HG03521 (cell line): ENCODE measurements at regions not wholly inside any gene's neighbourhood (a gene's known extent, or its start where the extent isn't known, plus 50 kb on each side); places are given as distances from the start of the nearest gene placed in this dataset.

Experiments
- ATAC-seq: cut with Tn5 transposase; IDR thresholded peaks from one replicate; pipeline ENCODE4 v1.9.1; 2021; ENCODE audit warnings: mild to moderate bottlenecking, moderate library complexity; ENCODE audit not compliant: unreplicated experiment

- ATAC-seq: no peak
These were observed 562.0 kb downstream of the PLPP3 start for GRCh38 chr1:56017336-56017735.

DNA sequence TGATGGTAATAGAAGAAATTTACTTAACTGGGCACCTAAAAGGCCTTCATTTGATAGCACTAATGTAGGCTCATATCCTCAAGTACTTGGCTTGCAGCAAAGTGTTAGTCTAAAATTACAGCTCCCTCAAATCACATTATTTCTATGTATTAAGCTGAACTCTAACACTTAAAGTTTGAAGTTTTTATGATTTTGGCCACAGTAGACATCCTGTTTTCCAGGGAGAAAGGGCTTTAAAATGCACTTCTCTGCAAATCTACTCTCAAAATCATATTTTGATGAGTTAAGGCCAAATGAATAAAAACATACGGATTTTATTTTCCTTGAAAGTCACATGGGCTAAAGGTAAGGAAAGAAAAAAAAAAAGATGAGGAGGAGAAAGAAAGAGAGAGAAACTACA lies 575.5 kb downstream of the PLPP3 start:
- no peak for ATAC-seq

GRCh38 chr1:56002231-56002630 lies 577.1 kb downstream of the PLPP3 start:
- ATAC-seq: no peak

DNA sequence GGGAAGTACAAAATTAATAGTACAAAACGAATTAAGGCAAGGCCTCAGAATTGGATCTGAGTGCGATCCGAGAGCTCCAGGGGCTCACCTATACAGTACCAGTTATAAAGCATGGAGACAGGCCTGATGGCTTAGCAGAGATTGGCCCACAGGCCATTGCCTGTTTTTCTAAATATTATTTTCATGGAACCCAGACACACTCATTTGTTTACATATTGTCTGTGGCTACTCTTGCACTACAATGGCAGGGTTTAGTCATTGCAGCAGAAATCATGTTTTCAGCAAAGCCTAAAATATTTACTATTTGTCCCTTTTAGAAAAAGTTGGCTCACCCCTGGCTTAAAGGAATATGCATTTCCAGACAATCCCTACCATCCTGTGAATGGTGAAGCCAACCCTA lies 578.9 kb downstream of the PLPP3 start:
- no peak for ATAC-seq

- ATAC-seq: no peak
These were observed 581.8 kb downstream of the PLPP3 start for GRCh38 chr1:55997536-55997935.

- no peak for ATAC-seq
These were observed 585.6 kb downstream of the PLPP3 start for GRCh38 chr1:55993646-55994318.

GRCh38 chr1:55990007-55990406 lies 589.4 kb downstream of the PLPP3 start:
- no peak for ATAC-seq

DNA sequence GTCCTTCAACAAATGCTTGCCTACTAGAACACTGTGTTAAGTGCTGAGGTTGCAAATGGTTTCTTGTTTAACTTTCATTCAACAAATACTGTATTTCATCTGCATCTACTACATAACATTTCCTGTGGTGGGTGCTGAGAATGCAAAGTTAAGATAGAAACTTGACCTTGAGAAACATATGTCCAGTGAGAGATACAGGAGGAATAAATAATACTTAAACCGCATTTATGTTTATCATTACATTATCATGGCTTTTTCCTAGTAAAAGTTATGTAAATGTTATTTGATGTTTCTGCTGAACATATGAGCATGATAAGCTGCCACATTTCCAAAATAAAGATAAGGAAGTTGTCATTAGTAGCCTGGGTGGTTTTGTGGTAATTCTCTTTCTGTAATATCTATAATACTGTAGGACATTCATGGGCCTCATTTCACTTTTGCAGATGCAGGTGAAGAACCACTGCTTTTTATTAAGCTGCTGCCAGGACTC lies 590.4 kb downstream of the PLPP3 start:
- no peak for ATAC-seq

DNA sequence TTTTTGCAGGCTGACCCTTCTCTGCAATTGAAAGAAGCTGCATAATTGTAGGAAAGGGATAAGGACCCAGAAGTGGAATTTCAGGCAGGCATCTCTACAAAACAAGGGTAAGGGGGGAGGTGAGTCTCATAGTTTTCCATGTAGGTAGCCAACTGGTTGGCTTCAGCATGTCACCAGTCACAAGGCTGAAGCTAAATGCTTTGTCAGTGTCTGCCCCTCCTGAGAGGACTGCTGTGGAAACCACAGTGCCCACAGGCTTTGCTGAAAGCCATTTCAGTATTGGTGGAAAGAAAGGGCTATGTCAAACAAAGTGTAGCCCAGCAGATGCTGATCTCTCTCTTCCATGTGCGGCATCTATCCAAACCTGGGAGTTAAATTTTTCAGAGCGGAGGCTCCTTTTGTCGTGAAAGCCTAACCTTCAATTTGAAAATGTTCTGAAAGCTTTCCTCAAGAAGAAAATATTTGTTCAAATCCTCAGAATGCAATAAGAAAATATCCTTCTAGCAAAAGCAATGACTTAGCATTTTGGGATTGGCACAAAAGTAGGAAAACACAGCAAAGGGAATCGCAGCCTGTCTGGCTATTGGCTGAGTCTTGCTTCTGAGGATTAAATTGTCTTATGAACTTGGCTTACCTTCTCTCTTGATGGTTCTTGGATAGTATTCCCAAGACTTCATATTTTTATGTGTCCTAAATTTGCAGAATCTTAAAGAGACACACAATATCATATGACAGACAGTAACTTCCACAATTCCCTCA lies 591.7 kb downstream of the PLPP3 start:
- ATAC-seq: no peak

GRCh38 chr1:55986003-55986402 lies 593.4 kb downstream of the PLPP3 start:
- no peak for ATAC-seq

DNA sequence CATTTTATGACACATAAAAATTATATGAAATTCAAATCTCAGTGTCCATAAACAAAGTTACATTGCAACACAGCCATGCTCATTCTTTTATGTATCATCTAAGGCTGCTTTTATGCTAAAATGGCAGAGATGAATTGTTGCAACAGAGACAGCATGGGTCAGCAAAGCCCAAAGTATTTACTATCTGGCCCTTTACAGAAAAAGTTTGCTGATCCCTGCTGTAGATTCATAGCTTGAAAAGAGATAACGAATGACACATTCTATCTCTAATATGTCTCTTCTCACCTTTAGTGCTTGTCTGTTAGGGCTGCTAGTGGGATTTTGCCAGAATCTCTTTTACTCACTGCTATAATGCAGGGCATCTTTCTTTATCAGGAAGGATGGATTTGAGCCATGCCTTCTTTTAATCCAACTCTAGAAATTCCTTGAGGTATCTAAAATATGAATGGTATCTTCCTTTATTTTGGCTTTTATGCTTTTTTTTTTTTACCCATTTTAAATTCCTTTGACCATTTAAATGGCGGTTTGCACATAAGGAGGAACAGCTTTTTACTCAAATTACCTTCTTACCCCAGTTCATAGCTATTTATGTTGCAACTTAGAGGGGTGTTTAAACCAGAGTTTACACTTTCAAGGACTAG lies 598.2 kb downstream of the PLPP3 start:
- ATAC-seq: no peak

- ATAC-seq: no peak
These were observed 598.8 kb downstream of the PLPP3 start for GRCh38 chr1:55980582-55980981.

DNA sequence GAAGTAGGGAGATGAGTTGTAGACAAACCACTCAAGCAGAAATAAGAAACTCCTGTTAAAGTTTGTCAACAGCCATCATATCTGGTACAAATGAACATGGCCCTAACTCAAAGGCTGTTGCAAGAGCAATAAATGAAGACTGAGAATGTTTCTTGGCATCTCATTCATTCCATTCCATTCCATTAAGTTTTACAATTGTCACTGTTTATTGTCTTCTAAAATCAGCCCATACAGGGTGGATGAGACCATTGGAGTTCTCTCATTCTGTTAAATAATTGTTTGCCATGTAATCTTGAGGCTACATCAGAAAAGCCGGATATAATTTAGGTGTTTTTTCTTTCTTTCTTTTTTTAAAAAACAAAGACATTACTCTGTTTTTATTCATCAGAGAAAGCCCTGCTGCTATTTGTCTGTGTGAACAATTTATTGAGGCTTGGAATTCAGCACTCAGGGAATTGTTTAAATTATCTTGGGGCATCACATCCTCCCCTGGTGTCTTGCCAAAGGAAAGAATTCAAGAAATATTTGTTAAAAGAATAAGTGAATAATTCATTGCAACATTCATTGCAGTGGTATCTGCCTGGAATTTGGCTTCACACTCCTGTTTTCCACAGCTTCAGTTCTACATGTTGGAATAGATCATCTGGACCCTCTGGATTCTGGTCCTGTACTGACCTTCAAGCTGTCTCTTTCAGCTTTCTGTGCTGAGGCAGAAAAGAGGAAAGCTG lies 604.5 kb downstream of the PLPP3 start:
- ATAC-seq: no peak

DNA sequence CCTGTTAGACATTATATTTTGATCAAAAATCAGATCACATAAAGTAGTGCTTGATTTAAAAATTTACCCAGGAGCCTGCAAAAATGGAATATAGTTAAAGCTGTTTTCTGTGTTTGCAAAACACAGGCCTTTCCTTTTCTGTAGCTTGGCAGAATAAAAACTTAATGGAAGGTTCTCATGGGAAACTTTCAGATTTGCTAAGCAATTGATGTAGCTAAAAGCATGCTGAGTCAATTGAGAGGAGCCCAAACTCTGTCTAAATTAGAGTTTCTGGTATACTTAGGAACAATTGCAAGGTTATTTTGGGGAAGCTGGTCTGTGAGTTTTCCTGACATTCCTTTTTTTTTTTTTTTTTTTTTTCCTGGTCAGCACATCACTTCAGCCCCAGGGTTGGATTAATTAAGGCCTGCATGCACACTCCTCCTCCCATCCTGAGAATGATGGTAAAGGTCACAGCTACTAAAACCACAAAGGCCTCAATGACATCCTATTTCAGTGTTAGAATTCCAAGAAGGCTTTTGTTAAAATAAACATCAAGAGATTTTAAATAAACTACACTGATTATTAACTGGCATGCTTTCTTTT lies 608.7 kb downstream of the PLPP3 start:
- no peak for ATAC-seq

- no peak for ATAC-seq
These were observed 610.0 kb downstream of the PLPP3 start for GRCh38 chr1:55969322-55969721.

GRCh38 chr1:55968661-55969060 lies 610.7 kb downstream of the PLPP3 start:
- no peak for ATAC-seq

- no peak for ATAC-seq
These were observed 613.3 kb downstream of the PLPP3 start for GRCh38 chr1:55965981-55966461.

DNA sequence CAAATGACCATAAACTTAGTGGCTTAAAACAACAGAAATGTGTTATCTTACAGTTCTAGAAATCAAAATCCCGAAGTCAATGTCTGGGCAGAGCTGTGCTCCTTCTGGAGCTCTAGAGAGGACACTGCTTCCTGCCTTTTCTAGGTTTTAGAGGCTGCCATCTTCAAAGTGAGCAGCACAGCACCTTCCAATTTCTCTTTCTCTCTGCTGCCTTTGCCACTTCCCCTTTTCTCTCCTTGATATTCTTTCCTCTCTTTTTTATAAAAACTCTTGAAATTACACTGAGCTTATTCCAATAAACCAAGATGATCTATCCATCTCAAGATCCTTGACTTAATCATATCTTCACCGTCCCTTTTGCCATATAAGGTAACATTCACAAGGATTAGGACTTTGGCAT lies 616.9 kb downstream of the PLPP3 start:
- no peak for ATAC-seq

GRCh38 chr1:55959136-55959548 lies 620.2 kb downstream of the PLPP3 start:
- no peak for ATAC-seq

DNA sequence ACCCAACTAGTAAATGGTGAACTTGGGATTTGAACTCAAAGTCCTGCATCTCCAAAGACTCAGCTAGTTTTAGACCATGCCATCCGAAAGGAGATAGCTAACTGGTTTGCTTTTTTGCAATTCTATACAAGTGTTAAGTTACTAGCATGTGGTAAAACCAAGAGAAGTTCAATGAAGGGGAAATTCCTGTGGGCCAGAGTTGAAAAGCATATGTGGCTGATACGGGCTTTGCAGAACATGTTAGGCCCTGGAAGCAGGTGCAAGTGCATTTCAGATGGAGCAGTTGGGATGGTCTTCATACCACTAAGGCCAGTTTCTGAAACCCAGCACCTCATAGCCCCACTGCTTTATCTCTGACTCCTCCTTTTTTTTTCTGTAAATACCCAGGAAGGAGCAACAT lies 620.9 kb downstream of the PLPP3 start:
- no peak for ATAC-seq

GRCh38 chr1:55957276-55957675 lies 622.1 kb downstream of the PLPP3 start:
- no peak for ATAC-seq
